Spleen (tissue), 11 donors: ENCODE measurements at regions not wholly inside any gene's neighbourhood (a gene's known extent, or its start where the extent isn't known, plus 50 kb on each side); places are given as distances from the start of the nearest gene placed in this dataset.

Experiments
- DNase-seq: peaks from one replicate; pipeline ENCODE4 v3.0.0-alpha.2; 2020
- H3K27ac ChIP-seq, 8 donors: fragments of 200-600 bp; sonication (generic) in 7 of 8; 1 replicate in 4 of 8; 2 replicates in 4 of 8; pipeline versions ENCODE4 v1.5.0 to v1.8.0; 2016 to 2021; ENCODE audit warnings: inconsistent platforms in 4 of 8, mild to moderate bottlenecking in 4 of 8, moderate library complexity in 1 of 8
- H3K27me3 ChIP-seq, 7 donors: fragments of 200-600 bp; sonication (generic) in 6 of 7; replicated peaks in 1 of 7; 1 replicate in 4 of 7; 2 replicates in 3 of 7; pipeline versions ENCODE4 v1.5.0 to v1.8.0; 2016 to 2021; ENCODE audit warnings: inconsistent platforms in 3 of 7, mild to moderate bottlenecking in 1 of 7
- H3K36me3 ChIP-seq, 6 donors: fragments of 200-600 bp; sonication (generic) in 5 of 6; 1 replicate in 4 of 6; 2 replicates in 2 of 6; pipeline versions ENCODE4 v1.5.0 to v1.8.0; 2016 to 2021; ENCODE audit warnings: inconsistent platforms in 2 of 6
- H3K4me1 ChIP-seq, 6 donors: fragments of 200-600 bp; sonication (generic) in 5 of 6; 1 replicate in 3 of 6; 2 replicates in 3 of 6; pipeline versions ENCODE4 v1.5.0 to v1.8.0; 2016 to 2021; ENCODE audit warnings: inconsistent platforms in 3 of 6
- H3K4me3 ChIP-seq, 8 donors: fragments of 200-600 bp; sonication (generic) in 7 of 8; 1 replicate in 4 of 8; 2 replicates in 4 of 8; pipeline versions ENCODE4 v1.5.0 to v1.8.0; 2016 to 2021; ENCODE audit warnings: inconsistent platforms in 4 of 8, mild to moderate bottlenecking in 4 of 8, moderate library complexity in 2 of 8
- H3K9me3 ChIP-seq, 8 donors: fragments of 200-600 bp; sonication (generic) in 7 of 8; 1 replicate in 4 of 8; 2 replicates in 4 of 8; pipeline versions ENCODE4 v1.5.0 to v1.8.0; 2016 to 2021; ENCODE audit warnings: inconsistent platforms in 4 of 8
- CTCF ChIP-seq, 11 experiments: fragments of 200-600 bp in 7 of 11; fragments of 450-650 bp in 4 of 11; sonication (generic) in 4 of 11; IDR thresholded peaks in 8 of 11; conservative IDR thresholded peaks in 3 of 11; 1 replicate in 7 of 11; 2 replicates in 4 of 11; pipeline versions ENCODE4 v1.4.0 to v1.8.0; 2016 to 2021; ENCODE audit warnings: antibody characterized with exemption in 11 of 11, inconsistent platforms in 4 of 11, mild to moderate bottlenecking in 1 of 11
- POLR2A ChIP-seq, 3 donors: fragments of 450-650 bp; IDR thresholded peaks; one replicate each; pipeline ENCODE4 v1.5.1; 2017; ENCODE audit warnings: antibody characterized with exemption in 3 of 3, mild to moderate bottlenecking in 1 of 3
- POLR2AphosphoS5 ChIP-seq, 3 donors: sonication (generic); formaldehyde crosslinking; IDR thresholded peaks; one replicate each; pipeline ENCODE4 v1.5.1; 2017; ENCODE audit warnings: antibody characterized with exemption in 3 of 3
- WGBS, 5 donors: extraction: QIAGEN DNeasy Blood & Tissue Kit in 3 of 5; methylation state at CpG; one replicate each; pipeline versions ENCODE4 v1.1.5 to v1.1.7; 2013 to 2018; 5-methylcytosine and 5-hydroxymethylcytosine counted together
- intact Hi-C: fragments of 100-400 bp; cut with DNase I; formaldehyde crosslinking; loops from one replicate; pipeline ENCODE4 v1.15.0; 2023; ENCODE audit warnings: low total_unique reads
- donor health status: healthy with polysubstance abuse.
- donor health status: DM: no; HTN: no; CAD: no; lungs with moderate emphysema.
- donor health status: DM: no; HTN: no; CAD: no.
- donor health status: Bipolar disorder and iron deficiency.
- donor health status: healthy.
- donor health status: DM: no; HTN: no; CAD: no.
- donor health status: DM: yes; HTN: yes; CAD: no.

GRCh38 chr7:155371884-155372781 lies 74.5 kb downstream of the INSIG1 start:
- TF ChIP-seq CTCF (IDR thresholded peaks at IDR 0.05 in 8 of 11, conservative IDR thresholded peaks at IDR 0.05 in 3 of 11) (peak in 5 of 11 experiments; percentile 23 to 57 (median 47)), POLR2A (IDR thresholded peaks at IDR 0.05) (no peak), POLR2AphosphoS5 (IDR thresholded peaks at IDR 0.05) (no peak)
- no peaks in the 10 kb centered on the region for H3K9me3 ChIP-seq
- peaks cover 35 to 52% (median 45%) of the 10 kb centered on the region in 6 donors for H3K4me1 ChIP-seq
- H3K4me3 ChIP-seq, result peak overlapping the region in 6 of 8 donors; percentile 16 to 63 (median 32)
- no peaks in the 10 kb centered on the region for H3K36me3 ChIP-seq
- peak; percentile 82 for DNase-seq
- no peak overlapping the region for H3K27ac ChIP-seq
- 2 to 6% (median 4%) methylated on average over 47 to 82 of the region's 82 CpGs for WGBS, 5 donors
- intact Hi-C loops, result loop anchor here (10.0 kb wide), 1 partner anchor 93 kb away; no protein-coding TSS in a partner anchor
- peaks cover 8 to 88% (median 74%) of the 10 kb centered on the region in 7 donors for H3K27me3 ChIP-seq

GRCh38 chr7:155372782-155373358 lies 75.2 kb downstream of the INSIG1 start:
- Histone ChIP-seq H3K27me3 (peaks cover 8 to 95% (median 82%) of the 10 kb centered on the region in 7 donors), H3K36me3 (no peaks in the 10 kb centered on the region), H3K27ac (no peak overlapping the region), H3K4me3 (peak overlapping the region in 7 of 8 donors; percentile 0 to 63 (median 32)), H3K4me1 (peaks cover 35 to 60% (median 51%) of the 10 kb centered on the region in 6 donors), H3K9me3 (no peaks in the 10 kb centered on the region)
- TF ChIP-seq CTCF (IDR thresholded peaks at IDR 0.05 in 8 of 11, conservative IDR thresholded peaks at IDR 0.05 in 3 of 11) (peak in 2 of 11 experiments; percentile 11 to 18), POLR2AphosphoS5 (IDR thresholded peaks at IDR 0.05) (no peak)
- WGBS, 5 donors, result 3 to 5% (median 4%) methylated on average over 28 of the region's 28 CpGs
- intact Hi-C loops, result loop anchor here (10.0 kb wide), 1 partner anchor 92 kb away; no protein-coding TSS in a partner anchor
- no peak for DNase-seq

GRCh38 chr7:155373359-155374273 lies 75.9 kb downstream of the INSIG1 start:
- Histone ChIP-seq H3K27me3 (peaks cover 8 to 100% (median 89%) of the 10 kb centered on the region in 7 donors), H3K27ac (no peak overlapping the region), H3K4me3 (peak overlapping the region; percentile 0 to 63 (median 28)), H3K36me3 (no peaks in the 10 kb centered on the region), H3K4me1 (peaks cover 35 to 67% (median 57%) of the 10 kb centered on the region in 6 donors), H3K9me3 (no peaks in the 10 kb centered on the region)
- WGBS, 5 donors, result 3 to 6% (median 5%) methylated on average over 62 of the region's 62 CpGs
- DNase-seq, result peak; percentile 66
- TF ChIP-seq POLR2A (IDR thresholded peaks at IDR 0.05), result no peak
- intact Hi-C loops, result loop anchor here (10.0 kb wide), 1 partner anchor 91 kb away; no protein-coding TSS in a partner anchor
